HG03354 (cell line): ENCODE measurements at regions not wholly inside any gene's neighbourhood (a gene's known extent, or its start where the extent isn't known, plus 50 kb on each side); places are given as distances from the start of the nearest gene placed in this dataset.

Source experiments
- ATAC-seq: cut with Tn5 transposase; IDR thresholded peaks from one replicate; pipeline ENCODE4 v1.9.1; 2021; ENCODE audit warnings: mild to moderate bottlenecking; ENCODE audit not compliant: unreplicated experiment, poor library complexity, severe bottlenecking

DNA sequence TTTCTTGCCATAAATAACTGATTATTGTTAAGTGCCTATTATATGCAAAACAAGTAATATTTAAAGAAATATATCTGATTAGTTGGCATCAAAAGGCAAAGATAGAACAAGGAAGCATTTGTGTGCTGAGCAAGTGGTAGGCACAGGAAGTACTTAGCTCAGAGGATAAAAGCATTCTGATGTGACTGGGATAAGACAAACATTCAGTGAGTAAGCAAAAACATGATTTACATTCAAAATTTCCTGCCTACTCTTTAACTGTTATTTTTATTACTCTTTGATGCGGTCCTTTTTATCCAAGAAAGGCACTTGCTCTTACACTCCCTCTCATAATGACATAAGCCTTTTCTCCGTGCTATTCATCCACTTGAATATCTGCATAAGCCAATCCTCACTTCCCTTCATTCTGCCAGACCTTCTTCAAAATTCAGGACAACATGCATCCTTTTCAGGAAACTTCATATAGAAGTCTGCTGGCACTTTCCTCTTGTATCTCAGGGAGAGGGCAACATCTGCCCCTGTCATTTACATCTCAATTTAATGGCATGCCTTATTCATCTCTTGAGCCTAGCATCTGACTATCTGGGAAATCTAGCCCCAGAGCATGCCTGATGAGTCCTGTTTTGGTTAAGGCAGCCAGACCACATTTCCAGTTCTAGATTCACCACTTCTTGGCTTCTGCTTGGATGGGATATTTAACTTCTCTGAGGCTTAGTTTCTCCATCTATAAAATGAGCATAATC, 478.2 kb upstream of the ROBO2 start:
- no peak for ATAC-seq

- no peak for ATAC-seq
Measured at GRCh38 chr3:76565496-76566210, 474.2 kb upstream of the ROBO2 start.

GRCh38 chr3:76566211-76566534, 473.7 kb upstream of the ROBO2 start:
- ATAC-seq, result no peak

DNA sequence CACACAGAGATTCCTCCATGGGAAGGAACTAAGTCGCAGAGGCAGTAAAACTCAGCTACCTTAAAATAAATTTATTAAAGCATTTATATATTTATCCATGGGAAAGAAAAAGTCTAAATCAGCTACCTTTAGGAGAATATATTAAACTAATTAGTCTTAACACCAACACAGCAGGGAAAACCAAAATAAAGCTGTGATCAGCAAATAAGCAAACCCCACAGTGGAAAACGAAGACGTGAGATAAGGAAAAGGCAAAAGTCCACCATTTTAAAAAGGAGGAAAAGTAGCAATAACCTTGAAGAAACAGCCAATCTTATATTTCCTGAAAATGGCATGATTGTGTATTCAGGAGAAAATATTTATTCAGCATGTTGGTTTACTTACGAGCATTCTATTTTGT, 473.0 kb upstream of the ROBO2 start:
- ATAC-seq, result no peak

- no peak for ATAC-seq
Measured at GRCh38 chr3:76570436-76571057, 469.4 kb upstream of the ROBO2 start.

DNA sequence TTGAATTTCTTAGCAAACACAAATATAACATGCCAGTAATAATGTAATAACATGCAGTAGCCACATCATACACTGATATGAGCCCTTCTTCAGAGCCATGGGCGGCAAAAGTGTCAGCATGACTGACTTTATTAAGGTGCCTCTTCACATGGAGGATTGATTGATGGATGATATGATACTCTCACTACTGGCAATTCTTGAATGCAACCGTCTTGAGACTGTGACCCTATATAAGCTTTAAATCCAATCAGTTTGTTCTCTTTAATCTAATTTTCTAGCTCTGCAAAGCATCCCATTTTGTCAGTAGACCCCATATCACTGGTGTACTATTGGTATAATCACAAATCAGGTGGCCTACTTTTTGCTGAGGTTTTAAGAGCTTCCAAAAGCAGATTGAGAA, 463.7 kb upstream of the ROBO2 start:
- no peak for ATAC-seq

DNA sequence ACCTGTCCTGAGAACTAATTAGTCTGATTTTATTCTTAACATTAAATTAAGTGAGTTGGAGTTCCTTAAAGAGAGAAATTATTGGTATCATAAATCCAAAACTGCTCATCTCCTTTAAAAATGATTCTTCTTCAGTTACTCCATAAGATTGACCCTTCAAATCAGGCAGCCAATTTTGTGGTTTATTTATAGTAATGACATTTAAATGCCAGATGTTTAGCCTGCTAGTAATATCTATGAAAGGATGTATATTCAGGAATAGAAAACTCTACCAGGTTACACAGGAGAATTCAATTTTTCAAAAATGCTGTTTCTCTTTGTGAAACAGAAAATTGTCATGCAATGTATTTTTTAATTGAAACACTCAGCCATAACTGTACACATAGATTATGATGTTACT, 457.8 kb upstream of the ROBO2 start:
- no peak for ATAC-seq

GRCh38 chr3:76582632-76583378, 457.1 kb upstream of the ROBO2 start:
- no peak for ATAC-seq

DNA sequence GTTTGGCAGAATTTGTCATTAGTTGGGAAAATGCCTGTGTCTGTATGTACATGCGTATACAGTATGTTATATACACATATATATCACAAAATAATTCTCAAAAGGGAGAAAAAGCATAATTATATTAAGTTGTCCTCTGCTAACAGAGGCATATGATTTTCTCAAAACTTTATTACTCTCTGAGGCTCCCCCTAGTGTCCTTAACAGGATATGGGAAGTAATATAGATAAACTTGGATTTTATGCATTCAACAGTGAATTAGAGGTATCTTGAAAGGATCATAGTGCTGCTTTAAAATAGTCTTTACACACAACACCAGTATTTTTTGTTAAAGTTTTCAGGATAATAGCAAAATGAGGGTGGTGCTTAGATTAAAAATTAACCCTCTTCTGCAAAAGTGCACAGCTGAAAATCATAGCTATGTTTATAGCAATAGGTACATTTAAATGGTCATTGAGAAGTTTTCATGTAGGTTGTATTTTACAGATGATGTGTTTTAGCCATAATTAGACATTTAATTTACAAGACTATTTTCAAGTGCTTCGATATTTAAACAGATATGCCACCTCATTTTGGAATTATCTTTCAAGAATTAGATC, 454.0 kb upstream of the ROBO2 start:
- ATAC-seq, result no peak

GRCh38 chr3:76586471-76586870, 453.4 kb upstream of the ROBO2 start:
- ATAC-seq, result no peak

GRCh38 chr3:76610150-76610549, 429.7 kb upstream of the ROBO2 start:
- ATAC-seq, result no peak

- ATAC-seq, result no peak
Measured at GRCh38 chr3:76615719-76616118, 424.2 kb upstream of the ROBO2 start.

- ATAC-seq, result no peak
Measured at GRCh38 chr3:76624164-76624563, 415.7 kb upstream of the ROBO2 start.

GRCh38 chr3:76627236-76627635, 412.7 kb upstream of the ROBO2 start:
- ATAC-seq, result no peak

- no peak for ATAC-seq
Measured at GRCh38 chr3:76631251-76631650, 408.6 kb upstream of the ROBO2 start.

DNA sequence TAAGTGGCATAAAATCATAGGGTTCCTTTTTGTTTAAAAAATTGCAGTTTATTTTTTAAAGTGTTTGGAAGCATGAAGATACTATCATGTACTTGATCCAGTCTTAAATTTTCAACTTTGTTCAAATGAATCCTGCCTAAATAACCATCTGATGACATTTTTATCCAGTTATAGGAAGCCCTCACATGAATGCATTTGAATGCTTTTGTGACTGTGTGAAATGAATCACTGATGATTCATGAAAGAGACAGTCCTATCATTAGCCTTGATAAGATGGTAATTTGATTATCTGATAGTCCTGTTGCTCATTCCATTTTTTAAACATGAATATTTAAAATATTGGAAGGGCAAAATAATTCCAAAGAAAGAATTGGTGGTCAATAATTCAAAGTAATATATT, 401.9 kb upstream of the ROBO2 start:
- no peak for ATAC-seq

DNA sequence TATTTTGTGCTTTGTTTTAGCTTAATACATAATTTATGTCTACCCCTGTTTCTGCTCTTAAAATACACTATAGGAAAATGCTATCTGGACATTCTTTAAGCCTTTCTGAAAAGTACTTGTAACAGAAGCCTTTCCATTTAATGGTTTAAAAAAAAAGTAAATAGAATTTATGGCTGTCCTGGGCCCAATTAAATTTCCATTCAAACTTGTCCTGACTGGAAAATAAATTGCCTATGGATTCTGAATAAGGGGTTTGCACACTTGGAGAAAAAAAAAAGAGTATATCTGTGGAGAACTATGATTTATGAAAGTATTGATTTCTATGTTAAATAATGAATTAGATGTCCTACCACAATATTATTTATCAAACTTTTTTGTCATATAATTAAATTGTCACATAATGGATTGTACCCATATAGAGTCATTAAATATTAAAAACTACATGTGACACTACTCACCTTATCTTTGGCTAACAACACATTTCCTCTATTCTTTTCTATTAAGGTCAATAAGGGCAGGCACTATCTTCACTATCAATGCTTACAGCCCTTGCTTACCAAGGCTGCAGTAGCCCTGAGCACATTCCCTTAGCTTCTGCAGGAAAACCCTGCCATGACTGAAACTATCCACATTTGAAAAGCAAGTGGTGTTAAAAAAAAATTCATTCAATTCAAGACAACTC, 396.1 kb upstream of the ROBO2 start:
- ATAC-seq, result no peak

- ATAC-seq, result no peak
Measured at GRCh38 chr3:76644305-76644675, 395.6 kb upstream of the ROBO2 start.

GRCh38 chr3:76645724-76646123, 394.2 kb upstream of the ROBO2 start:
- no peak for ATAC-seq
